ENCODE measurements at regions not wholly inside any gene's neighbourhood (a gene's known extent, or its start where the extent isn't known, plus 50 kb on each side); places are given as distances from the start of the nearest gene placed in this dataset.

DNA sequence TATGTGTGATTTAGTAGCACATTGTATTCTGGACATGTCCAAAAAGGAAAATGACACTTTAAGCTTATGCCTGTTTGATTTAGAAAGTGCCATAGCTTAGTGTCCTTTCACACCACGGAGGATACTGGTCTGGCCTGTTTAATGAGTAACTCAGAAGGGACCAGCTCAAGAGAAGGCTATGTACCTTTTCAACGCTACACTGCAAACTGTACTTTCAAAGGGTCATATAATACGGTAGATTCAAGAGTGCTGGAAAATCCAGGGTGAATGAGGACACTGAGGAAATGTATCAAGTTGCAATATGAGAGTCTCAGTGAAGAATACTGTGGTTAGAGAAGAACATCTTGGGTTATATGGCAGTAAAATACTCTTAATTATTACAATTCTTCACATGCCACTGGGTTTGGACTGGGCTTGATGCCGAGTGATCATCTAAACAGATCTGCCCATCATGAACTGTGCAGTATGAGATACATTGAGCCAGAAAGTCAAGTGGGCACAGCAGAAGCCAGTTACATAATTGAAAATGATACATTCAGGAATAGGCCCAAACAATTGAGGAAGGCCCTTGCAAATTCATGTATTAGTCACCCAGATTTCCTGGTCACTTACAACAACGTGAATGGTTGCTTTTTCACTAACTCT lies 1211.5 kb upstream of the CDH9 start:
- H3K4me3 ChIP-seq (ENCODE audit: low read depth, low read length) = no peak overlapping the region
- TF ChIP-seq, protein P1, sequence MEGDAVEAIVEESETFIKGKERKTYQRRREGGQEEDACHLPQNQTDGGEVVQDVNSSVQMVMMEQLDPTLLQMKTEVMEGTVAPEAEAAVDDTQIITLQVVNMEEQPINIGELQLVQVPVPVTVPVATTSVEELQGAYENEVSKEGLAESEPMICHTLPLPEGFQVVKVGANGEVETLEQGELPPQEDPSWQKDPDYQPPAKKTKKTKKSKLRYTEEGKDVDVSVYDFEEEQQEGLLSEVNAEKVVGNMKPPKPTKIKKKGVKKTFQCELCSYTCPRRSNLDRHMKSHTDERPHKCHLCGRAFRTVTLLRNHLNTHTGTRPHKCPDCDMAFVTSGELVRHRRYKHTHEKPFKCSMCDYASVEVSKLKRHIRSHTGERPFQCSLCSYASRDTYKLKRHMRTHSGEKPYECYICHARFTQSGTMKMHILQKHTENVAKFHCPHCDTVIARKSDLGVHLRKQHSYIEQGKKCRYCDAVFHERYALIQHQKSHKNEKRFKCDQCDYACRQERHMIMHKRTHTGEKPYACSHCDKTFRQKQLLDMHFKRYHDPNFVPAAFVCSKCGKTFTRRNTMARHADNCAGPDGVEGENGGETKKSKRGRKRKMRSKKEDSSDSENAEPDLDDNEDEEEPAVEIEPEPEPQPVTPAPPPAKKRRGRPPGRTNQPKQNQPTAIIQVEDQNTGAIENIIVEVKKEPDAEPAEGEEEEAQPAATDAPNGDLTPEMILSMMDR (IDR thresholded peaks at IDR 0.05; ENCODE audit: low read depth, low read length) = no peak
- TF ChIP-seq MYC (IDR thresholded peaks at IDR 0.05; ENCODE audit: low read depth, low read length) = no peak
- no peak for TF ChIP-seq POLR2A (IDR thresholded peaks at IDR 0.05; ENCODE audit: extremely low read depth, insufficient read length)
- TF ChIP-seq, protein P2, sequence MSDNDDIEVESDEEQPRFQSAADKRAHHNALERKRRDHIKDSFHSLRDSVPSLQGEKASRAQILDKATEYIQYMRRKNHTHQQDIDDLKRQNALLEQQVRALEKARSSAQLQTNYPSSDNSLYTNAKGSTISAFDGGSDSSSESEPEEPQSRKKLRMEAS (IDR thresholded peaks at IDR 0.05; ENCODE audit: low read depth, low read length) = no peak

GRCh38 chr5:28234356-28234968 lies 1196.1 kb upstream of the CDH9 start:
- no peak for DNase-seq (ENCODE audit: low read depth)
- TF ChIP-seq, protein P2 (IDR thresholded peaks at IDR 0.05; ENCODE audit: low read depth, low read length) = no peak
- TF ChIP-seq MYC (IDR thresholded peaks at IDR 0.05; ENCODE audit: low read depth, low read length) (no peak), POLR2A (IDR thresholded peaks at IDR 0.05; ENCODE audit: extremely low read depth, insufficient read length) (no peak)
- TF ChIP-seq, protein P1 (IDR thresholded peaks at IDR 0.05; ENCODE audit: low read depth, low read length) = no peak
- no peak overlapping the region for H3K4me3 ChIP-seq (ENCODE audit: low read depth, low read length)

More for the DNA sequence above, 1211.5 kb upstream of the CDH9 start:
- DNase-seq (ENCODE audit: low read depth) = no peak

DNA sequence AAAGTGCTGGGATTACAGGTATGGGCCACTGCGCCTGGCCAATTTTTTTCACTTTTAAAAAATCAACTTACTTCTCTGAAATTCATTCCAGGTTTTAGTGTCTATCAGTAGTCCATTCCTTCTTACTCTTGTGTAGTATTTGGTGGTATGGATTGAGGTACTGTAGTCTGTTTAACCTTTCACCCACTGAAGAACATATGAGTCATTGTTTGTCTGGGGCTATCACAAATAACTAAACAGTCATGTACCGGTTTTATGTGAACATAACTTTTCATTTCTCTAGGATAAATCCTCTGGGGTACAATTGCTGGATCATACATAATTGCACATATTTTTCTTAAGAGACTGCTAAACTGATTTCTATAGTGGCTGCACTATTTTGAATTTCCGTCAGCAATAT lies 1188.0 kb upstream of the CDH9 start:
- DNase-seq (ENCODE audit: low read depth) = no peak

GRCh38 chr5:28219539-28219938 lies 1181.2 kb upstream of the CDH9 start:
- H3K4me3 ChIP-seq (ENCODE audit: low read depth, low read length) = no peak overlapping the region
- no peak for DNase-seq (ENCODE audit: low read depth)
- TF ChIP-seq, protein P1 (IDR thresholded peaks at IDR 0.05; ENCODE audit: low read depth, low read length) = no peak
- no peak for TF ChIP-seq MYC (IDR thresholded peaks at IDR 0.05; ENCODE audit: low read depth, low read length)
- TF ChIP-seq POLR2A (IDR thresholded peaks at IDR 0.05; ENCODE audit: extremely low read depth, insufficient read length) = no peak
- TF ChIP-seq, protein P2 (IDR thresholded peaks at IDR 0.05; ENCODE audit: low read depth, low read length) = no peak

More for the DNA sequence above, 1188.0 kb upstream of the CDH9 start:
- TF ChIP-seq POLR2A (IDR thresholded peaks at IDR 0.05; ENCODE audit: extremely low read depth, insufficient read length) = no peak
- H3K4me3 ChIP-seq (ENCODE audit: low read depth, low read length) = no peak overlapping the region

DNA sequence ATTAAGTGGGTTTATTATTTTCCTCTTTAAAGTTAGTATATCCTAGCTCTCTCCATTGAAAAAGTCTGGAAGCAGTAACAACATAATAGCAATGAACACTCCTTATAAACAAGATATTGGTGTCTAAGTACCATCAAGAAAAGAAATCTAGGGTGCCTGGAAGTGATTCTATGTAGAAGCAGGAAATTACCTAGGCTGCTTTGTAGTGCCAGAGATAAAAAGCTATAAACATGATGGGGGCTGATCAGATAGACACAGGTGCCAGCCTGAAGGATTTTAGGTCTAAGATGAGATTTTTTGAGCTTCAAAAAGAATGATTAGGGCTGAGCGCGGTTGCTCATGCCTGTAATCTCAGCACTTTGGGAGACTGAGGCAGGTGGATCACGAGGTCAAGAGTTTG lies 1179.3 kb upstream of the CDH9 start:
- H3K4me3 ChIP-seq (ENCODE audit: low read depth, low read length) = no peak overlapping the region
- TF ChIP-seq MYC (IDR thresholded peaks at IDR 0.05; ENCODE audit: low read depth, low read length) = no peak
- TF ChIP-seq POLR2A (IDR thresholded peaks at IDR 0.05; ENCODE audit: extremely low read depth, insufficient read length) = no peak
- TF ChIP-seq, protein P1 (IDR thresholded peaks at IDR 0.05; ENCODE audit: low read depth, low read length) = no peak
- TF ChIP-seq, protein P2 (IDR thresholded peaks at IDR 0.05; ENCODE audit: low read depth, low read length) = no peak
- no peak for DNase-seq (ENCODE audit: low read depth)

- no peak for DNase-seq (ENCODE audit: low read depth)
- TF ChIP-seq MYC (IDR thresholded peaks at IDR 0.05; ENCODE audit: low read depth, low read length) (no peak), POLR2A (IDR thresholded peaks at IDR 0.05; ENCODE audit: extremely low read depth, insufficient read length) (no peak)
- TF ChIP-seq, protein P1 (IDR thresholded peaks at IDR 0.05; ENCODE audit: low read depth, low read length) = no peak
- TF ChIP-seq, protein P2 (IDR thresholded peaks at IDR 0.05; ENCODE audit: low read depth, low read length) = no peak
- no peak overlapping the region for H3K4me3 ChIP-seq (ENCODE audit: low read depth, low read length)
Observed at GRCh38 chr5:28216939-28217360, 1178.6 kb upstream of the CDH9 start.
